ENCODE measurements at regions not wholly inside any gene's neighbourhood (a gene's known extent, or its start where the extent isn't known, plus 50 kb on each side); places are given as distances from the start of the nearest gene placed in this dataset.

GRCh38 chr15:101124731-101125451 is 127.0 kb downstream of the CHSY1 start:
- DNase-seq = no peak

GRCh38 chr15:101123222-101123910 is 128.5 kb downstream of the CHSY1 start:
- Histone ChIP-seq H3K36me3 (ENCODE audit: control insufficient read depth in 3 of 3, insufficient read depth in 2 of 3, low read depth in 1 of 3, low read length in 3 of 3) (no peaks in the 10 kb centered on the region), H3K4me3 (ENCODE audit: low read depth in 1 of 3, low read length in 3 of 3) (no peak overlapping the region), H3K27me3 (ENCODE audit: control insufficient read depth in 3 of 3, insufficient read depth in 3 of 3, low read length in 3 of 3) (no peaks in the 10 kb centered on the region), H3K9me3 (ENCODE audit: control insufficient read depth in 2 of 2, insufficient read depth in 1 of 2, low read depth in 1 of 2, low read length in 1 of 2) (peaks cover 0 to 8% of the 10 kb centered on the region in 2 donors), H3K4me1 (ENCODE audit: control insufficient read depth in 3 of 3, insufficient read depth in 2 of 3, low read depth in 1 of 3, low read length in 2 of 3) (peaks cover 0 to 27% (median 12%) of the 10 kb centered on the region in 3 donors), H3K27ac (ENCODE audit: low read depth in 1 of 3, low read length in 2 of 3) (no peak overlapping the region)
- 93 to 97% (median 95%) methylated on average over 6 of the region's 6 CpGs for whole genome bisulfite sequencing, 3 donors
- FAIRE-seq = no peak
- DNase-seq = no peak

More at GRCh38 chr15:101124731-101125451, 127.0 kb downstream of the CHSY1 start:
- FAIRE-seq = no peak
- peaks cover 0 to 27% (median 12%) of the 10 kb centered on the region in 3 donors for H3K4me1 ChIP-seq (ENCODE audit: control insufficient read depth in 3 of 3, insufficient read depth in 2 of 3, low read depth in 1 of 3, low read length in 2 of 3)
- H3K27ac ChIP-seq (ENCODE audit: low read depth in 1 of 3, low read length in 2 of 3) = no peak overlapping the region
- WGBS, 3 donors = 81 to 89% (median 85%) methylated on average over 10 of the region's 10 CpGs
- H3K9me3 ChIP-seq (ENCODE audit: control insufficient read depth in 2 of 2, insufficient read depth in 1 of 2, low read depth in 1 of 2, low read length in 1 of 2) = peaks cover 0 to 9% of the 10 kb centered on the region in 2 donors
- no peaks in the 10 kb centered on the region for H3K36me3 ChIP-seq (ENCODE audit: control insufficient read depth in 3 of 3, insufficient read depth in 2 of 3, low read depth in 1 of 3, low read length in 3 of 3)
- no peak overlapping the region for H3K4me3 ChIP-seq (ENCODE audit: low read depth in 1 of 3, low read length in 3 of 3)
- no peaks in the 10 kb centered on the region for H3K27me3 ChIP-seq (ENCODE audit: control insufficient read depth in 3 of 3, insufficient read depth in 3 of 3, low read length in 3 of 3)

GRCh38 chr15:101122806-101123205 is 129.0 kb downstream of the CHSY1 start:
- 84 to 95% (median 84%) methylated on average over 8 of the region's 8 CpGs for WGBS, 3 donors
- Histone ChIP-seq H3K4me1 (ENCODE audit: control insufficient read depth in 3 of 3, insufficient read depth in 2 of 3, low read depth in 1 of 3, low read length in 2 of 3) (peaks cover 0 to 25% (median 12%) of the 10 kb centered on the region in 3 donors), H3K27me3 (ENCODE audit: control insufficient read depth in 3 of 3, insufficient read depth in 3 of 3, low read length in 3 of 3) (no peaks in the 10 kb centered on the region), H3K27ac (ENCODE audit: low read depth in 1 of 3, low read length in 2 of 3) (no peak overlapping the region), H3K9me3 (ENCODE audit: control insufficient read depth in 2 of 2, insufficient read depth in 1 of 2, low read depth in 1 of 2, low read length in 1 of 2) (peaks cover 0 to 2% of the 10 kb centered on the region in 2 donors), H3K36me3 (ENCODE audit: control insufficient read depth in 3 of 3, insufficient read depth in 2 of 3, low read depth in 1 of 3, low read length in 3 of 3) (no peaks in the 10 kb centered on the region), H3K4me3 (ENCODE audit: low read depth in 1 of 3, low read length in 3 of 3) (no peak overlapping the region)
- no peak for FAIRE-seq
- DNase-seq = no peak

GRCh38 chr15:101122266-101122665 is 129.6 kb downstream of the CHSY1 start:
- no peak overlapping the region for H3K4me3 ChIP-seq (ENCODE audit: low read depth in 1 of 3, low read length in 3 of 3)
- no peaks in the 10 kb centered on the region for H3K36me3 ChIP-seq (ENCODE audit: control insufficient read depth in 3 of 3, insufficient read depth in 2 of 3, low read depth in 1 of 3, low read length in 3 of 3)
- 69 to 85% (median 75%) methylated on average over 10 to 11 of the region's 11 CpGs for WGBS, 3 donors
- no peaks in the 10 kb centered on the region for H3K9me3 ChIP-seq (ENCODE audit: control insufficient read depth in 2 of 2, insufficient read depth in 1 of 2, low read depth in 1 of 2, low read length in 1 of 2)
- peak overlapping the region in 2 of 3 donors; percentile 0 to 42 for H3K27ac ChIP-seq (ENCODE audit: low read depth in 1 of 3, low read length in 2 of 3)
- DNase-seq (no peak), FAIRE-seq (no peak)
- no peaks in the 10 kb centered on the region for H3K27me3 ChIP-seq (ENCODE audit: control insufficient read depth in 3 of 3, insufficient read depth in 3 of 3, low read length in 3 of 3)
- H3K4me1 ChIP-seq (ENCODE audit: control insufficient read depth in 3 of 3, insufficient read depth in 2 of 3, low read depth in 1 of 3, low read length in 2 of 3) = peaks cover 0 to 19% (median 8%) of the 10 kb centered on the region in 3 donors

- H3K27me3 ChIP-seq (ENCODE audit: control insufficient read depth in 3 of 3, insufficient read depth in 3 of 3, low read length in 3 of 3) = no peaks in the 10 kb centered on the region
- peak; percentile 6 to 49 for DNase-seq
- no peak overlapping the region for H3K4me3 ChIP-seq (ENCODE audit: low read depth in 1 of 3, low read length in 3 of 3)
- no peak for FAIRE-seq
- H3K36me3 ChIP-seq (ENCODE audit: control insufficient read depth in 3 of 3, insufficient read depth in 2 of 3, low read depth in 1 of 3, low read length in 3 of 3) = no peaks in the 10 kb centered on the region
- H3K4me1 ChIP-seq (ENCODE audit: control insufficient read depth in 3 of 3, insufficient read depth in 2 of 3, low read depth in 1 of 3, low read length in 2 of 3) = peaks cover 0 to 13% (median 1%) of the 10 kb centered on the region in 3 donors
- WGBS, 3 donors = 18 to 34% (median 25%) methylated on average over 26 of the region's 26 CpGs
- H3K9me3 ChIP-seq (ENCODE audit: control insufficient read depth in 2 of 2, insufficient read depth in 1 of 2, low read depth in 1 of 2, low read length in 1 of 2) = no peaks in the 10 kb centered on the region
- peak overlapping the region; percentile 0 to 48 (median 42) for H3K27ac ChIP-seq (ENCODE audit: low read depth in 1 of 3, low read length in 2 of 3)
These were observed 130.2 kb downstream of the CHSY1 start for GRCh38 chr15:101121511-101122090.

GRCh38 chr15:101120987-101121386 is 130.9 kb downstream of the CHSY1 start:
- DNase-seq = no peak
- Histone ChIP-seq H3K9me3 (ENCODE audit: control insufficient read depth in 2 of 2, insufficient read depth in 1 of 2, low read depth in 1 of 2, low read length in 1 of 2) (no peaks in the 10 kb centered on the region), H3K36me3 (ENCODE audit: control insufficient read depth in 3 of 3, insufficient read depth in 2 of 3, low read depth in 1 of 3, low read length in 3 of 3) (no peaks in the 10 kb centered on the region), H3K4me1 (ENCODE audit: control insufficient read depth in 3 of 3, insufficient read depth in 2 of 3, low read depth in 1 of 3, low read length in 2 of 3) (peaks cover 0 to 12% (median 0%) of the 10 kb centered on the region in 3 donors), H3K27ac (ENCODE audit: low read depth in 1 of 3, low read length in 2 of 3) (peak overlapping the region in 2 of 3 donors; percentile 22 to 48), H3K27me3 (ENCODE audit: control insufficient read depth in 3 of 3, insufficient read depth in 3 of 3, low read length in 3 of 3) (no peaks in the 10 kb centered on the region), H3K4me3 (ENCODE audit: low read depth in 1 of 3, low read length in 3 of 3) (no peak overlapping the region)
- 88 to 91% (median 90%) methylated on average over 19 of the region's 19 CpGs for WGBS, 3 donors
- FAIRE-seq = no peak

- FAIRE-seq = no peak
- Histone ChIP-seq H3K27ac (ENCODE audit: low read depth in 1 of 3, low read length in 2 of 3) (no peak overlapping the region), H3K4me1 (ENCODE audit: control insufficient read depth in 3 of 3, insufficient read depth in 2 of 3, low read depth in 1 of 3, low read length in 2 of 3) (peaks cover 0 to 12% (median 0%) of the 10 kb centered on the region in 3 donors), H3K9me3 (ENCODE audit: control insufficient read depth in 2 of 2, insufficient read depth in 1 of 2, low read depth in 1 of 2, low read length in 1 of 2) (no peaks in the 10 kb centered on the region), H3K27me3 (ENCODE audit: control insufficient read depth in 3 of 3, insufficient read depth in 3 of 3, low read length in 3 of 3) (no peaks in the 10 kb centered on the region), H3K4me3 (ENCODE audit: low read depth in 1 of 3, low read length in 3 of 3) (no peak overlapping the region), H3K36me3 (ENCODE audit: control insufficient read depth in 3 of 3, insufficient read depth in 2 of 3, low read depth in 1 of 3, low read length in 3 of 3) (no peaks in the 10 kb centered on the region)
- WGBS, 3 donors = 87 to 92% (median 91%) methylated on average over 6 of the region's 6 CpGs
- no peak for DNase-seq
These were observed 131.4 kb downstream of the CHSY1 start for GRCh38 chr15:101120473-101120872.

All from small intestine (tissue), 7 donors.